HepG2 (cell line): ENCODE measurements at regions not wholly inside any gene's neighbourhood (a gene's known extent, or its start where the extent isn't known, plus 50 kb on each side); places are given as distances from the start of the nearest gene placed in this dataset.

Source experiments
- ATF6 ChIP-seq: sonication (generic); formaldehyde crosslinking; conservative IDR thresholded peaks from 2 replicates; pipeline ENCODE4 v1.4.0; 2020; ENCODE audit warnings: missing genetic modification reagents
- BRF2 ChIP-seq: sonication (generic); formaldehyde crosslinking; IDR thresholded peaks from 2 replicates; pipeline ENCODE4 v1.8.1; 2022; ENCODE audit warnings: mild to moderate bottlenecking, missing genetic modification reagents
- CSRNP2 ChIP-seq: sonication (generic); formaldehyde crosslinking; conservative IDR thresholded peaks from 2 replicates; pipeline ENCODE4 v1.8.0; 2022; ENCODE audit warnings: low read depth, missing genetic modification reagents
- FOSL2 ChIP-seq: sonication (generic); formaldehyde crosslinking; IDR thresholded peaks from 2 replicates; pipeline ENCODE4 v1.4.0; 2020; ENCODE audit warnings: missing genetic modification reagents
- GABPA ChIP-seq, 2 experiments: IDR thresholded peaks; 2 replicates each; pipeline ENCODE4 v1.6.1; 2011 to 2016; ENCODE audit warnings: low read depth in 2 of 2, low read length in 1 of 2, missing biosample characterization in 1 of 2, missing genetic modification characterization in 1 of 2
- HDAC6 ChIP-seq: fragments of 200-600 bp; sonication (generic); IDR thresholded peaks from 2 replicates; pipeline ENCODE4 v1.7.0; 2017; ENCODE audit warnings: mild to moderate bottlenecking, antibody characterized with exemption, low read length, low read depth
- KDM2A ChIP-seq: sonication (generic); formaldehyde crosslinking; IDR thresholded peaks from 2 replicates; pipeline ENCODE4 v1.4.0; 2020; ENCODE audit warnings: low read depth, missing genetic modification reagents, borderline replicate concordance
- MTERF4 ChIP-seq: sonication (generic); formaldehyde crosslinking; IDR thresholded peaks from 2 replicates; pipeline ENCODE4 v1.8.0; 2023; ENCODE audit warnings: mild to moderate bottlenecking, missing genetic modification reagents
- PITX1 ChIP-seq: sonication (generic); formaldehyde crosslinking; IDR thresholded peaks from 2 replicates; pipeline ENCODE4 v1.5.1; 2020; ENCODE audit warnings: mild to moderate bottlenecking, missing genetic modification reagents
- SMYD3 ChIP-seq: sonication (generic); formaldehyde crosslinking; IDR thresholded peaks from 2 replicates; pipeline ENCODE4 v1.8.1; 2023; ENCODE audit warnings: mild to moderate bottlenecking, missing genetic modification reagents
- XBP1 ChIP-seq: sonication (generic); formaldehyde crosslinking; IDR thresholded peaks from 2 replicates; pipeline ENCODE4 v1.5.0; 2020; ENCODE audit warnings: missing genetic modification reagents
- ZNF143 ChIP-seq: sonication (generic); formaldehyde crosslinking; IDR thresholded peaks from 2 replicates; pipeline ENCODE4 v1.4.0; 2020; ENCODE audit warnings: missing genetic modification reagents
- ZNF180 ChIP-seq: sonication (generic); formaldehyde crosslinking; IDR thresholded peaks from 2 replicates; pipeline ENCODE4 v1.4.0; 2020; ENCODE audit warnings: low read depth, missing genetic modification reagents, borderline replicate concordance
- ZNF564 ChIP-seq: sonication (generic); formaldehyde crosslinking; IDR thresholded peaks from 2 replicates; pipeline ENCODE4 v1.8.1; 2023; ENCODE audit warnings: mild to moderate bottlenecking, missing genetic modification reagents
- ZNF768 ChIP-seq: sonication (generic); formaldehyde crosslinking; IDR thresholded peaks from 2 replicates; pipeline ENCODE4 v1.4.0; 2020; ENCODE audit warnings: missing genetic modification reagents
- ZNF800 ChIP-seq: sonication (generic); formaldehyde crosslinking; IDR thresholded peaks from 2 replicates; pipeline ENCODE4 v1.4.0; 2020; ENCODE audit warnings: missing genetic modification reagents
- ZSCAN21 ChIP-seq: sonication (generic); formaldehyde crosslinking; IDR thresholded peaks from 2 replicates; pipeline ENCODE4 v1.8.0; 2022; ENCODE audit warnings: mild to moderate bottlenecking, missing genetic modification reagents, moderate library complexity, borderline replicate concordance
- TF ChIP-seq, protein P1 (sequence below): sonication (generic); formaldehyde crosslinking; IDR thresholded peaks from 2 replicates; pipeline ENCODE4 v1.4.0; 2020; ENCODE audit warnings: missing genetic modification reagents
- TF ChIP-seq, protein P2 (sequence below): sonication (generic); formaldehyde crosslinking; IDR thresholded peaks from 2 replicates; pipeline ENCODE4 v1.5.0; 2020; ENCODE audit warnings: missing genetic modification reagents
- TF ChIP-seq, protein P3 (sequence below): sonication (generic); formaldehyde crosslinking; IDR thresholded peaks from 2 replicates; pipeline ENCODE4 v1.5.0; 2020; ENCODE audit warnings: missing genetic modification reagents

DNA sequence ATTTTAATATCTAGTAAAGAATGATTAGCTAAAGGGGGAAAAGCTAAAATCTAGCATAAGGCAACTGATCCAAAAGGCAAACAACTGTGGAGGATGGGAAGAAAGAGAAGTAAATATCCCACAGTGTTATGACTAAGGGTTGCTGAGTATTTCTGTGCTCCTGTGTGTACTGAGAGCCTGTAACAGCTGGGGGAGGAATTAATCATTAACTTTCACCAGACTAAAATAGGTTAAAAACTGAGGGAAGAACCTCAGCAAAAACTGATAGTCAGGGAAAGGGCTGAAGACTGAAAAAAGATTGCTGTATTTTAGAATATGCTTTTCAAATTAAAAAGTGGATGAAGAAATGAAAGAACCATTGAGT lies 365.9 kb downstream of the CXXC4 start (continued):
- TF ChIP-seq, protein P1, sequence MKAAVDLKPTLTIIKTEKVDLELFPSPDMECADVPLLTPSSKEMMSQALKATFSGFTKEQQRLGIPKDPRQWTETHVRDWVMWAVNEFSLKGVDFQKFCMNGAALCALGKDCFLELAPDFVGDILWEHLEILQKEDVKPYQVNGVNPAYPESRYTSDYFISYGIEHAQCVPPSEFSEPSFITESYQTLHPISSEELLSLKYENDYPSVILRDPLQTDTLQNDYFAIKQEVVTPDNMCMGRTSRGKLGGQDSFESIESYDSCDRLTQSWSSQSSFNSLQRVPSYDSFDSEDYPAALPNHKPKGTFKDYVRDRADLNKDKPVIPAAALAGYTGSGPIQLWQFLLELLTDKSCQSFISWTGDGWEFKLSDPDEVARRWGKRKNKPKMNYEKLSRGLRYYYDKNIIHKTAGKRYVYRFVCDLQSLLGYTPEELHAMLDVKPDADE = no peak
- TF ChIP-seq ZNF768 (CRISPR knock-in tag) (no peak), ZNF180 (no peak), HDAC6 (no peak), GABPA (IDR thresholded peaks at IDR 0.05; ENCODE audit: low read depth, low read length) (no peak), GABPA (CRISPR knock-in tag; IDR thresholded peaks at IDR 0.05; ENCODE audit: low read depth) (0 out of 2 replicates have a peak, but pooled peaks have one; percentile 13), CSRNP2 (CRISPR knock-in tag) (no peak), ZNF800 (CRISPR knock-in tag) (no peak), KDM2A (CRISPR knock-in tag) (no peak), SMYD3 (CRISPR knock-in tag) (no peak), PITX1 (CRISPR knock-in tag) (peak; percentile 62; the same call in 1 of the 2 replicates), BRF2 (CRISPR knock-in tag) (no peak), MTERF4 (CRISPR knock-in tag) (no peak), ZNF564 (CRISPR knock-in tag) (no peak), ATF6 (no peak), XBP1 (no peak), ZSCAN21 (CRISPR knock-in tag) (no peak), ZNF143 (no peak), FOSL2 (CRISPR knock-in tag) (peak; percentile 67; the same call in 1 of the 2 replicates)
- TF ChIP-seq, protein P2, sequence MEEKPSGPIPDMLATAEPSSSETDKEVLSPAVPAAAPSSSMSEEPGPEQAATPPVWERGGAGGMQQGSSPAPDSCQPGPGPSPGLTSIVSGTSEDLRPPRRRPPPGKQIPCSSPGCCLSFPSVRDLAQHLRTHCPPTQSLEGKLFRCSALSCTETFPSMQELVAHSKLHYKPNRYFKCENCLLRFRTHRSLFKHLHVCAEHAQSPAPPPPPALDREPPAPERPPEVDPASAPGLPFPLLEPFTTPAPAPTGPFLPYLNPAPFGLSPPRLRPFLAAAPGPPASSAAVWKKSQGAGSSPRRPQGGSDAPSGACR (CRISPR knock-in tag) = no peak
- TF ChIP-seq, protein P3, sequence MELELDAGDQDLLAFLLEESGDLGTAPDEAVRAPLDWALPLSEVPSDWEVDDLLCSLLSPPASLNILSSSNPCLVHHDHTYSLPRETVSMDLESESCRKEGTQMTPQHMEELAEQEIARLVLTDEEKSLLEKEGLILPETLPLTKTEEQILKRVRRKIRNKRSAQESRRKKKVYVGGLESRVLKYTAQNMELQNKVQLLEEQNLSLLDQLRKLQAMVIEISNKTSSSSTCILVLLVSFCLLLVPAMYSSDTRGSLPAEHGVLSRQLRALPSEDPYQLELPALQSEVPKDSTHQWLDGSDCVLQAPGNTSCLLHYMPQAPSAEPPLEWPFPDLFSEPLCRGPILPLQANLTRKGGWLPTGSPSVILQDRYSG (CRISPR knock-in tag) = no peak
